GM18499 (cell line): ENCODE measurements at regions not wholly inside any gene's neighbourhood (a gene's known extent, or its start where the extent isn't known, plus 50 kb on each side); places are given as distances from the start of the nearest gene placed in this dataset.

Experiments used
- ATAC-seq: cut with Tn5 transposase; IDR thresholded peaks from one replicate; pipeline ENCODE4 v1.9.1; 2021; ENCODE audit warnings: moderate number of reproducible peaks; ENCODE audit not compliant: insufficient read depth, unreplicated experiment

GRCh38 chr10:90168244-90168643, 466.9 kb downstream of the KIF20B start:
- ATAC-seq: no peak

- ATAC-seq: no peak
These were observed 469.8 kb downstream of the KIF20B start for GRCh38 chr10:90171014-90171722.

GRCh38 chr10:90174531-90174930, 473.1 kb downstream of the KIF20B start:
- no peak for ATAC-seq

- ATAC-seq: no peak
These were observed 473.8 kb downstream of the KIF20B start for GRCh38 chr10:90175161-90175681.

GRCh38 chr10:90179696-90180407, 478.5 kb downstream of the KIF20B start:
- no peak for ATAC-seq

GRCh38 chr10:90180886-90181691, 479.7 kb downstream of the KIF20B start:
- no peak for ATAC-seq

- ATAC-seq: no peak
These were observed 491.4 kb downstream of the KIF20B start for GRCh38 chr10:90192825-90193224.

- ATAC-seq: no peak
These were observed 492.0 kb downstream of the KIF20B start for GRCh38 chr10:90193240-90193985.

- ATAC-seq: no peak
These were observed 494.0 kb downstream of the KIF20B start for GRCh38 chr10:90195288-90195840.

GRCh38 chr10:90197766-90198165, 496.4 kb downstream of the KIF20B start:
- ATAC-seq: no peak

- ATAC-seq: no peak
These were observed 497.7 kb downstream of the KIF20B start for GRCh38 chr10:90199093-90199492.

GRCh38 chr10:90199513-90199912, 498.1 kb downstream of the KIF20B start:
- ATAC-seq: no peak

GRCh38 chr10:90204131-90204955, 503.0 kb downstream of the KIF20B start:
- ATAC-seq: no peak

- ATAC-seq: no peak
These were observed 503.5 kb downstream of the KIF20B start for GRCh38 chr10:90204956-90205314.

GRCh38 chr10:90205340-90205739, 503.9 kb downstream of the KIF20B start:
- ATAC-seq: no peak

GRCh38 chr10:90213346-90213745, 512.0 kb downstream of the KIF20B start:
- no peak for ATAC-seq

- no peak for ATAC-seq
These were observed 517.5 kb downstream of the KIF20B start for GRCh38 chr10:90218846-90219245.

GRCh38 chr10:90222372-90222771, 521.0 kb downstream of the KIF20B start:
- ATAC-seq: no peak

GRCh38 chr10:90222939-90223338, 521.5 kb downstream of the KIF20B start:
- no peak for ATAC-seq
